Heart right ventricle (tissue), 16 donors: ENCODE measurements at regions not wholly inside any gene's neighbourhood (a gene's known extent, or its start where the extent isn't known, plus 50 kb on each side); places are given as distances from the start of the nearest gene placed in this dataset.

ENCODE experiments used
- ATAC-seq, 8 donors: fragments of 200-7000 bp; cut with Tn5 transposase; one replicate each; pipeline ENCODE4 v1.9.1; 2020; ENCODE audit warnings: mild to moderate bottlenecking in 8 of 8, moderate library complexity in 8 of 8, moderate number of reproducible peaks in 1 of 8
- DNase-seq, 2 donors: peaks; one replicate each; pipeline ENCODE4 v3.0.0-alpha.2; 2020
- H3K27ac ChIP-seq, 10 donors: fragments of 200-600 bp; sonication (generic) in 2 of 10; one replicate each; pipeline versions ENCODE4 v1.5.0 to v1.8.0; 2020 to 2022; ENCODE audit warnings: mild to moderate bottlenecking in 3 of 10
- H3K27me3 ChIP-seq, 7 donors: fragments of 200-600 bp; one replicate each; pipeline ENCODE4 v1.8.0; 2021 to 2022; ENCODE audit warnings: mild to moderate bottlenecking in 2 of 7
- H3K36me3 ChIP-seq, 9 donors: fragments of 200-600 bp; sonication (generic) in 1 of 9; one replicate each; pipeline versions ENCODE4 v1.5.0 to v1.8.0; 2020 to 2022; ENCODE audit warnings: mild to moderate bottlenecking in 2 of 9
- H3K4me1 ChIP-seq, 9 donors: fragments of 200-600 bp; sonication (generic) in 1 of 9; one replicate each; pipeline versions ENCODE4 v1.5.0 to v1.8.0; 2020 to 2022; ENCODE audit warnings: mild to moderate bottlenecking in 4 of 9
- H3K4me3 ChIP-seq, 10 donors: fragments of 200-600 bp; sonication (generic) in 2 of 10; one replicate each; pipeline versions ENCODE4 v1.5.0 to v1.8.0; 2020 to 2022; ENCODE audit warnings: mild to moderate bottlenecking in 7 of 10, moderate library complexity in 2 of 10
- H3K9me3 ChIP-seq, 11 donors: fragments of 200-600 bp in 10 of 11; sonication (generic) in 2 of 11; one replicate each; pipeline versions ENCODE4 v1.5.0 to v1.8.0; 2013 to 2022; ENCODE audit warnings: mild to moderate bottlenecking in 2 of 11, control low read depth in 1 of 11, moderate library complexity in 1 of 11
- CTCF ChIP-seq, 9 donors: fragments of 200-600 bp; sonication (generic) in 2 of 9; IDR thresholded peaks; one replicate each; pipeline versions ENCODE4 v1.5.0 to v1.8.0; 2021 to 2022; ENCODE audit warnings: antibody characterized with exemption in 9 of 9, mild to moderate bottlenecking in 5 of 9, moderate library complexity in 1 of 9
- WGBS, 2 donors: extraction: QIAGEN DNeasy Blood & Tissue Kit; methylation state at CpG; one replicate each; pipeline ENCODE4 v1.1.7; 2013; ENCODE audit warnings: inconsistent platforms in 1 of 2; 5-methylcytosine and 5-hydroxymethylcytosine counted together
- intact Hi-C, 10 donors: fragments of 100-400 bp; cut with DNase I; formaldehyde crosslinking; loops; one replicate each; pipeline versions ENCODE4 v1.11.1 to v1.14.2; 2022
- donor health status: Arrhythmogenic right ventricular cardiomyopathy.
- donor health status: ischemic (EF 13 %, LVEDD 7.1; RV severe dilation, severe dysfunction).
- donor health status: healthy with polysubstance abuse.
- donor health status: DM: no; HTN: yes; CAD: no.
- donor health status: DM: no; HTN: no; CAD: no.
- donor health status: ischemic (EF 25% LVEDD 6.9; RV normal size, moderate dysfunction).
- donor health status: ischemic (EF 25% LVEDD 5.7; RV mildly dilated, moderate dysfunction).
- donor health status: healthy.
- donor health status: DM: yes; HTN: yes; CAD: no.
- donor health status: Ischemic cardiomyopathy.
- donor health status: ischemic (EF 35%, LVEDD 5.7; RV mildly dilated, moderate dysfunction).
- donor health status: nonischemic (EF 11% LVEDD 7.7; RV severe dilation, severe dysfunction).
- donor health status: DM: yes; HTN: yes; CAD: no.
- donor health status: PGD.
- donor health status: ischemic (EF 29% LVEDD 5.4; RV normal size, mild dysfunction).
- donor health status: nonischemic (EF 23%, LVEDD 6.1; RV moderate dilation, normal function).

- H3K4me1 ChIP-seq, result no peaks in the 10 kb centered on the region
- no peak overlapping the region for H3K27ac ChIP-seq
- H3K9me3 ChIP-seq, result no peaks in the 10 kb centered on the region
- H3K4me3 ChIP-seq, result no peak overlapping the region
- DNase-seq, result no peak
- no peaks in the 10 kb centered on the region for H3K36me3 ChIP-seq
- intact Hi-C loops, result no loop called here
- no peak for ATAC-seq
- 88 to 92% methylated on average over 5 of the region's 5 CpGs for WGBS, 2 donors
- no peak for TF ChIP-seq CTCF (IDR thresholded peaks at IDR 0.05)
- H3K27me3 ChIP-seq, result peaks cover 0 to 96% (median 0%) of the 10 kb centered on the region in 7 donors
Observed at GRCh38 chr2:145258903-145259579, 739.1 kb upstream of the ZEB2 start.

- no peak for TF ChIP-seq CTCF (IDR thresholded peaks at IDR 0.05)
Observed at GRCh38 chr2:145257931-145258330, 738.0 kb upstream of the ZEB2 start.

GRCh38 chr2:145256551-145256950 is 736.6 kb upstream of the ZEB2 start:
- Histone ChIP-seq H3K36me3 (no peaks in the 10 kb centered on the region), H3K27me3 (peaks cover 0 to 82% (median 0%) of the 10 kb centered on the region in 7 donors), H3K4me1 (no peaks in the 10 kb centered on the region), H3K4me3 (no peak overlapping the region), H3K27ac (no peak overlapping the region), H3K9me3 (no peaks in the 10 kb centered on the region)
- DNase-seq, result no peak
- intact Hi-C loops, result no loop called here
- TF ChIP-seq CTCF (IDR thresholded peaks at IDR 0.05), result no peak
- 59 to 71% methylated on average over 1 of the region's 1 CpG for WGBS, 2 donors
- ATAC-seq, result no peak

More at GRCh38 chr2:145257931-145258330, 738.0 kb upstream of the ZEB2 start:
- peaks cover 0 to 95% (median 0%) of the 10 kb centered on the region in 7 donors for H3K27me3 ChIP-seq
- no peak overlapping the region for H3K4me3 ChIP-seq
- no peak overlapping the region for H3K27ac ChIP-seq
- DNase-seq (no peak), ATAC-seq (no peak)
- no peaks in the 10 kb centered on the region for H3K9me3 ChIP-seq
- no peaks in the 10 kb centered on the region for H3K4me1 ChIP-seq
- intact Hi-C loops, result no loop called here
- no peaks in the 10 kb centered on the region for H3K36me3 ChIP-seq

- no peaks in the 10 kb centered on the region for H3K36me3 ChIP-seq
- intact Hi-C loops, result no loop called here
Observed at GRCh38 chr2:145254291-145254690, 734.4 kb upstream of the ZEB2 start.

More at GRCh38 chr2:145254291-145254690, 734.4 kb upstream of the ZEB2 start:
- Histone ChIP-seq H3K4me1 (no peaks in the 10 kb centered on the region), H3K4me3 (no peak overlapping the region), H3K9me3 (no peaks in the 10 kb centered on the region), H3K27me3 (peaks cover 0 to 61% (median 0%) of the 10 kb centered on the region in 7 donors), H3K27ac (no peak overlapping the region)
- no peak for TF ChIP-seq CTCF (IDR thresholded peaks at IDR 0.05)
- DNase-seq (no peak), ATAC-seq (no peak)
- WGBS, 2 donors, result 83 to 86% methylated on average over 2 of the region's 2 CpGs
